ENCODE measurements at regions not wholly inside any gene's neighbourhood (a gene's known extent, or its start where the extent isn't known, plus 50 kb on each side); places are given as distances from the start of the nearest gene placed in this dataset.

- Mint-ChIP-seq H3K9me3 (peaks cover 5% of the 10 kb centered on the region), H3K36me3 (ENCODE audit: low read depth) (no peaks in the 10 kb centered on the region), H3K4me3 (no peak overlapping the region), H3K27ac (no peak overlapping the region), H3K27me3 (no peaks in the 10 kb centered on the region), H3K4me1 (no peaks in the 10 kb centered on the region)
- ChIA-PET POLR2A (no interaction called here), CTCF (no interaction called here)
- TF ChIP-seq, protein P1, sequence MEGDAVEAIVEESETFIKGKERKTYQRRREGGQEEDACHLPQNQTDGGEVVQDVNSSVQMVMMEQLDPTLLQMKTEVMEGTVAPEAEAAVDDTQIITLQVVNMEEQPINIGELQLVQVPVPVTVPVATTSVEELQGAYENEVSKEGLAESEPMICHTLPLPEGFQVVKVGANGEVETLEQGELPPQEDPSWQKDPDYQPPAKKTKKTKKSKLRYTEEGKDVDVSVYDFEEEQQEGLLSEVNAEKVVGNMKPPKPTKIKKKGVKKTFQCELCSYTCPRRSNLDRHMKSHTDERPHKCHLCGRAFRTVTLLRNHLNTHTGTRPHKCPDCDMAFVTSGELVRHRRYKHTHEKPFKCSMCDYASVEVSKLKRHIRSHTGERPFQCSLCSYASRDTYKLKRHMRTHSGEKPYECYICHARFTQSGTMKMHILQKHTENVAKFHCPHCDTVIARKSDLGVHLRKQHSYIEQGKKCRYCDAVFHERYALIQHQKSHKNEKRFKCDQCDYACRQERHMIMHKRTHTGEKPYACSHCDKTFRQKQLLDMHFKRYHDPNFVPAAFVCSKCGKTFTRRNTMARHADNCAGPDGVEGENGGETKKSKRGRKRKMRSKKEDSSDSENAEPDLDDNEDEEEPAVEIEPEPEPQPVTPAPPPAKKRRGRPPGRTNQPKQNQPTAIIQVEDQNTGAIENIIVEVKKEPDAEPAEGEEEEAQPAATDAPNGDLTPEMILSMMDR (IDR thresholded peaks at IDR 0.05): no peak
- no peak for ATAC-seq (ENCODE audit: low read depth)
- intact Hi-C loops (cut with micrococcal nuclease): no loop called here
- no peak for DNase-seq
Measured at GRCh38 chr2:34549710-34550345, 950.7 kb upstream of the FAM98A start.

DNA sequence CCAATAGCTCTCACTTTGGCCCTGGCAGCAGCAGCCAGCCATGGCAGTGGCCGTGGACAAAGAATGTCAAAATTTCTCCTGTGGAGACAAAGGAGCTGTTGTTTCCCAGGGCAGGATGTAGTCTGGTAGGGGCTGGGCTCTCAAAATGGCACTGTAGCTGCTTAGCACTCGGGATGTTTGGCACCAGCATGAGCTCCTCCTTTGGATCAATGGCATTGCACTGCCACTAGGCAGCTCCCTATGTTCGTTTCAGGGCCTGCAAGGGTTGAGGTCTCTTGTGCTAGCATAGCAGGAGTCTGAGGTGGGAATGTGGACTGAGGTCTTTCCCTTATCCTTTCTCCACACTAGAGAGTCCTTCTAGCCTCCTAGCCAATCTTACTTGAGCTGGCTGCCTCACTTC lies 948.8 kb upstream of the FAM98A start:
- DNase-seq (no peak), ATAC-seq (ENCODE audit: low read depth) (no peak)
- intact Hi-C loops (cut with micrococcal nuclease): no loop called here
- H3K27me3 Mint-ChIP-seq: no peaks in the 10 kb centered on the region
- no peak overlapping the region for H3K4me3 Mint-ChIP-seq
- ChIA-PET POLR2A (no interaction called here), CTCF (no interaction called here)
- H3K36me3 Mint-ChIP-seq (ENCODE audit: low read depth): no peaks in the 10 kb centered on the region
- no peak overlapping the region for H3K27ac Mint-ChIP-seq
- TF ChIP-seq, protein P1 (IDR thresholded peaks at IDR 0.05): no peak
- H3K9me3 Mint-ChIP-seq: peaks cover 11% of the 10 kb centered on the region
- no peaks in the 10 kb centered on the region for H3K4me1 Mint-ChIP-seq

- CTCF ChIA-PET: no interaction called here
- no peaks in the 10 kb centered on the region for H3K4me1 Mint-ChIP-seq
- intact Hi-C loops (cut with micrococcal nuclease): no loop called here
Measured at GRCh38 chr2:34547340-34547739, 948.2 kb upstream of the FAM98A start.

DNA sequence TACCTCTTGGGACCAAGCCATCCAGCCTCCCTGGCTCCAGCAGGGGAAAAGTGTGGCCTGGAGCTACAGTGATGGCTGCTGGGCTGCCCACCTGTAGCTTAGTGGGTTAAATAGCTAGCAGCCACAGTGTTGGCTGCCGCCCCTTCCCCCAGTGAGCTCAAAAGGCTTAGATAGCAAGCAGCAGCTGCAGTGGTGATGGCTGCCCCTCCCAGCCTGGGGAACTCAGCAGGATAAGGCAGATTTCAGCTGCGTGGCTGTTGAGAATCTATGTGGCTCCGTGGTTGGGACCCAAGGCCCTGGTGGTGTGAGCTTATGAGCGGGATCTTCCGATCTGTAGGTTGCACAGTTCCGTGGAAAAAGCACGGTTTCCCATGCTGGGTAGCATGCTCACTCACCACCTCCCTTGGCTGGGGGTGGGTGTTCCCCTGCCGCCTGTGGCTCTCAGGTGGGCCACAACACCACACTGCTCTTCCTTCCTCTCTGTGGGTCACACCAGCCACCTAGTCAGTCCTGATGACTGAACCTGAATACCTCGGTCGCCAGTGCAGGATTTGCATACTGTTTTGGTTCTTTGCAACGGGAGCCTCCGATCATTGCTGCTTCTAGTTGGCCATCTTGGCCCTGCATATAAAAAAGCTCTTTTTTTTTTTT lies 946.5 kb upstream of the FAM98A start:
- TF ChIP-seq, protein P1 (IDR thresholded peaks at IDR 0.05): no peak
- Mint-ChIP-seq H3K36me3 (ENCODE audit: low read depth) (no peaks in the 10 kb centered on the region), H3K4me3 (no peak overlapping the region), H3K9me3 (peaks cover 19% of the 10 kb centered on the region), H3K4me1 (no peaks in the 10 kb centered on the region), H3K27ac (no peak overlapping the region), H3K27me3 (no peaks in the 10 kb centered on the region)
- no peak for DNase-seq
- ATAC-seq (ENCODE audit: low read depth): no peak
- intact Hi-C loops (cut with micrococcal nuclease): no loop called here
- CTCF ChIA-PET: no interaction called here
- POLR2A ChIA-PET: no interaction called here

More at GRCh38 chr2:34547340-34547739, 948.2 kb upstream of the FAM98A start:
- H3K4me3 Mint-ChIP-seq: no peak overlapping the region
- H3K27ac Mint-ChIP-seq: no peak overlapping the region
- TF ChIP-seq, protein P1 (IDR thresholded peaks at IDR 0.05): no peak
- POLR2A ChIA-PET: no interaction called here
- DNase-seq: no peak
- no peaks in the 10 kb centered on the region for H3K36me3 Mint-ChIP-seq (ENCODE audit: low read depth)
- no peaks in the 10 kb centered on the region for H3K27me3 Mint-ChIP-seq
- ATAC-seq (ENCODE audit: low read depth): no peak
- H3K9me3 Mint-ChIP-seq: peaks cover 15% of the 10 kb centered on the region

DNA sequence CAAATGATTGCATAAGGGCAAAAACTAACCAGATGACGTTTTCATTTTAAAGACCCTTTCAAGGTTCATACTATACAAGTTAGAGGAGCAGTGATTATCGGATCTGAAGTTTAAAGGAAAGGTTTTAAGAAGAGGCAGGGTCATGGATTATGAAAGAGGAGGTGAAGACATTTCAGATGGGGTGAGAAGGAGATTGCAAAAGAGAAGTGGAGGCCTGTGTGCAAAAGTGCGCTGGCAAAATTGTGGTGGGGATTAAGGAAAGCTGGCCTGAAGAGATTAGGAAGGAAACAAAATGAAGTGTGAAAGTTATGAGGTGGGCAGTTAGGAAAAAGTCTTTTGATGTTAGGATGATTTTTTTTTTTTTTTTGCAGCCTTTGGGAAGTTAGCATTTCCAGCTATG lies 935.7 kb upstream of the FAM98A start:
- CTCF ChIA-PET: no interaction called here
- intact Hi-C loops (cut with micrococcal nuclease): no loop called here
- POLR2A ChIA-PET: no interaction called here
- ATAC-seq (ENCODE audit: low read depth) (no peak), DNase-seq (no peak)
- Mint-ChIP-seq H3K9me3 (peaks cover 17% of the 10 kb centered on the region), H3K27me3 (no peaks in the 10 kb centered on the region), H3K27ac (no peak overlapping the region), H3K4me3 (no peak overlapping the region), H3K4me1 (no peaks in the 10 kb centered on the region), H3K36me3 (ENCODE audit: low read depth) (no peaks in the 10 kb centered on the region)
- TF ChIP-seq, protein P1 (IDR thresholded peaks at IDR 0.05): no peak

Measured in activated B cell treated with CpG ODN at 0.5 μM for 24 hours (primary cell).